Skeletal muscle satellite cell (primary cell): ENCODE measurements at regions not wholly inside any gene's neighbourhood (a gene's known extent, or its start where the extent isn't known, plus 50 kb on each side); places are given as distances from the start of the nearest gene placed in this dataset.
"Not testable (repeated sequence)": the region's sequence is repeated elsewhere in the genome, so short reads cannot be mapped to it uniquely, and the experiment has no call there.

ENCODE experiments used
- H3K27me3 ChIP-seq: 2 replicates; pipeline ENCODE4 v1.7.0; 2013; ENCODE audit warnings: low read length; ENCODE audit not compliant: control insufficient read depth, insufficient read depth
- H3K36me3 ChIP-seq: 2 replicates; pipeline ENCODE4 v1.7.0; 2013; ENCODE audit warnings: mild to moderate bottlenecking, control low read depth, low read length; ENCODE audit not compliant: insufficient read depth
- H3K4me1 ChIP-seq: 2 replicates; pipeline ENCODE4 v1.7.0; 2013; ENCODE audit warnings: low read length; ENCODE audit not compliant: control insufficient read depth, insufficient read depth
- H3K4me2 ChIP-seq: 2 replicates; pipeline ENCODE4 v1.7.0; 2013; ENCODE audit warnings: mild to moderate bottlenecking, low read length
- H3K4me3 ChIP-seq: 2 replicates; pipeline ENCODE4 v1.7.0; 2013; ENCODE audit warnings: low read length
- H3K9ac ChIP-seq: 2 replicates; pipeline ENCODE4 v1.7.0; 2013; ENCODE audit warnings: mild to moderate bottlenecking, low read depth, low read length, moderate library complexity
- H3K9me3 ChIP-seq: replicated peaks from 2 replicates; pipeline ENCODE4 v1.7.0; 2013; ENCODE audit warnings: mild to moderate bottlenecking, control low read depth, low read length

- Histone ChIP-seq H3K9me3 (no peaks in the 10 kb centered on the region), H3K27me3 (no peaks in the 10 kb centered on the region), H3K9ac (no peak overlapping the region), H3K36me3 (no peaks in the 10 kb centered on the region), H3K4me1 (no peaks in the 10 kb centered on the region), H3K4me2 (no peak overlapping the region), H3K4me3 (no peak overlapping the region)
These were observed 247.1 kb downstream of the SLCO4C1 start for GRCh38 chr5:102048940-102049339.

GRCh38 chr5:102047073-102047472 lies 249.0 kb downstream of the SLCO4C1 start:
- not testable (repeated sequence) for H3K4me2 ChIP-seq, H3K4me3 ChIP-seq, H3K36me3 ChIP-seq, H3K9me3 ChIP-seq, H3K27me3 ChIP-seq, H3K9ac ChIP-seq, H3K4me1 ChIP-seq

GRCh38 chr5:102040326-102040725 lies 255.8 kb downstream of the SLCO4C1 start:
- no peak overlapping the region for H3K4me3 ChIP-seq
- no peaks in the 10 kb centered on the region for H3K4me1 ChIP-seq
- no peaks in the 10 kb centered on the region for H3K9me3 ChIP-seq
- no peaks in the 10 kb centered on the region for H3K27me3 ChIP-seq
- no peak overlapping the region for H3K9ac ChIP-seq
- no peak overlapping the region for H3K4me2 ChIP-seq
- H3K36me3 ChIP-seq, result no peaks in the 10 kb centered on the region

- Histone ChIP-seq H3K27me3 (no peaks in the 10 kb centered on the region), H3K9ac (no peak overlapping the region), H3K9me3 (no peaks in the 10 kb centered on the region), H3K4me1 (no peaks in the 10 kb centered on the region), H3K36me3 (no peaks in the 10 kb centered on the region), H3K4me3 (no peak overlapping the region), H3K4me2 (no peak overlapping the region)
These were observed 259.2 kb downstream of the SLCO4C1 start for GRCh38 chr5:102036927-102037326.

GRCh38 chr5:102031711-102032110 lies 264.4 kb downstream of the SLCO4C1 start:
- no peaks in the 10 kb centered on the region for H3K27me3 ChIP-seq
- H3K4me3 ChIP-seq, result no peak overlapping the region
- H3K4me2 ChIP-seq, result no peak overlapping the region
- no peak overlapping the region for H3K9ac ChIP-seq
- H3K9me3 ChIP-seq, result no peaks in the 10 kb centered on the region
- no peaks in the 10 kb centered on the region for H3K4me1 ChIP-seq
- H3K36me3 ChIP-seq, result no peaks in the 10 kb centered on the region

GRCh38 chr5:102018690-102019089 lies 277.4 kb downstream of the SLCO4C1 start:
- H3K9ac ChIP-seq, result no peak overlapping the region
- H3K4me1 ChIP-seq, result no peaks in the 10 kb centered on the region
- H3K9me3 ChIP-seq, result no peaks in the 10 kb centered on the region
- no peak overlapping the region for H3K4me2 ChIP-seq
- no peaks in the 10 kb centered on the region for H3K36me3 ChIP-seq
- no peaks in the 10 kb centered on the region for H3K27me3 ChIP-seq
- H3K4me3 ChIP-seq, result no peak overlapping the region

GRCh38 chr5:102018279-102018678 lies 277.8 kb downstream of the SLCO4C1 start:
- Histone ChIP-seq H3K27me3 (no peaks in the 10 kb centered on the region), H3K36me3 (no peaks in the 10 kb centered on the region), H3K9ac (no peak overlapping the region), H3K9me3 (no peaks in the 10 kb centered on the region), H3K4me1 (no peaks in the 10 kb centered on the region), H3K4me2 (no peak overlapping the region), H3K4me3 (no peak overlapping the region)

GRCh38 chr5:102014371-102014770 lies 281.7 kb downstream of the SLCO4C1 start:
- H3K4me3 ChIP-seq, result no peak overlapping the region
- no peaks in the 10 kb centered on the region for H3K27me3 ChIP-seq
- no peaks in the 10 kb centered on the region for H3K4me1 ChIP-seq
- no peaks in the 10 kb centered on the region for H3K36me3 ChIP-seq
- H3K4me2 ChIP-seq, result no peak overlapping the region
- no peak overlapping the region for H3K9ac ChIP-seq
- H3K9me3 ChIP-seq, result no peaks in the 10 kb centered on the region

GRCh38 chr5:102010644-102011043 lies 285.4 kb downstream of the SLCO4C1 start:
- Histone ChIP-seq H3K9me3 (no peaks in the 10 kb centered on the region), H3K4me1 (no peaks in the 10 kb centered on the region), H3K9ac (no peak overlapping the region), H3K4me2 (no peak overlapping the region), H3K27me3 (no peaks in the 10 kb centered on the region), H3K4me3 (no peak overlapping the region), H3K36me3 (no peaks in the 10 kb centered on the region)

GRCh38 chr5:101997235-101997634 lies 298.8 kb downstream of the SLCO4C1 start:
- H3K4me1 ChIP-seq, result no peaks in the 10 kb centered on the region
- H3K4me2 ChIP-seq, result no peak overlapping the region
- no peaks in the 10 kb centered on the region for H3K27me3 ChIP-seq
- H3K4me3 ChIP-seq, result no peak overlapping the region
- H3K36me3 ChIP-seq, result no peaks in the 10 kb centered on the region
- H3K9me3 ChIP-seq, result no peaks in the 10 kb centered on the region
- no peak overlapping the region for H3K9ac ChIP-seq

- no peak overlapping the region for H3K4me3 ChIP-seq
- no peaks in the 10 kb centered on the region for H3K27me3 ChIP-seq
- no peaks in the 10 kb centered on the region for H3K4me1 ChIP-seq
- no peak overlapping the region for H3K4me2 ChIP-seq
- H3K9ac ChIP-seq, result no peak overlapping the region
- no peaks in the 10 kb centered on the region for H3K9me3 ChIP-seq
- H3K36me3 ChIP-seq, result no peaks in the 10 kb centered on the region
These were observed 300.5 kb downstream of the SLCO4C1 start for GRCh38 chr5:101995585-101995984.

GRCh38 chr5:101991486-101991885 lies 304.6 kb downstream of the SLCO4C1 start:
- Histone ChIP-seq H3K27me3 (no peaks in the 10 kb centered on the region), H3K9ac (no peak overlapping the region), H3K9me3 (no peaks in the 10 kb centered on the region), H3K4me3 (no peak overlapping the region), H3K4me1 (no peaks in the 10 kb centered on the region), H3K4me2 (no peak overlapping the region), H3K36me3 (no peaks in the 10 kb centered on the region)
